RWPE1 (cell line): ENCODE measurements at regions not wholly inside any gene's neighbourhood (a gene's known extent, or its start where the extent isn't known, plus 50 kb on each side); places are given as distances from the start of the nearest gene placed in this dataset.

Experiments used
- CTCF ChIA-PET: fragments of 350-600 bp; sonication (Branson Sonifier 250); formaldehyde crosslinking; extraction: SDS; loops from one replicate; lab custom pipeline; 2021; lab: Yijun Ruan, JAX
- POLR2A ChIA-PET: fragments of 400-600 bp; formaldehyde crosslinking; extraction: SDS; loops from one replicate; lab custom pipeline; 2020; ENCODE audit warnings: antibody characterized with exemption; ENCODE audit not compliant: low non-redundant PET; lab: Yijun Ruan, JAX
- DNase-seq: peaks from one replicate; pipeline ENCODE4 v3.0.0; 2012; ENCODE audit warnings: low spot score
- H3K27ac ChIP-seq: fragments of 450-650 bp; 2 replicates; pipeline ENCODE4 v1.5.1; 2017
- TF ChIP-seq, protein P1 (sequence below): fragments of 450-650 bp; conservative IDR thresholded peaks from 2 replicates; pipeline ENCODE4 v1.5.1; 2017; ENCODE audit warnings: low read depth, mild to moderate bottlenecking

DNA sequence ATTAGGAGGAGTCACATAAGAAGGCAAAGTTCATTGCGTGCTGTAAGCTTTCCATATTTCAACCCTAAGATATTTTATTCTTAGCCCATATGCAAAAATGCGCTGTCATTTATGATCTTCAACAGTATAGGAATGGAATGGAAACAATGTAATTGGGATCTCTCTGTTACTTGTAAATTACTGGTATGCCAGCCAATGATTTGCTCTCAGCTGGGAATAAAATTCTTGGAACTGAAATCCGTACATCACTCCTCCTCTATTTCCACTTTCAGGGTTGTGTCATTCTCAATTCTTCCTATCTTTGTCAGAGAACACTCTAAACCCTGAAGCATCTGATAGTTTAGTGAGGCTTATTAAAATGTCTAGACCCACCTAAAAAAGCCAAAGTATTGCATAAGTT is 80.7 kb upstream of the STEAP4 start:
- no peak overlapping the region for H3K27ac ChIP-seq
- DNase-seq, result no peak
- POLR2A ChIA-PET, result no interaction called here
- TF ChIP-seq, protein P1, sequence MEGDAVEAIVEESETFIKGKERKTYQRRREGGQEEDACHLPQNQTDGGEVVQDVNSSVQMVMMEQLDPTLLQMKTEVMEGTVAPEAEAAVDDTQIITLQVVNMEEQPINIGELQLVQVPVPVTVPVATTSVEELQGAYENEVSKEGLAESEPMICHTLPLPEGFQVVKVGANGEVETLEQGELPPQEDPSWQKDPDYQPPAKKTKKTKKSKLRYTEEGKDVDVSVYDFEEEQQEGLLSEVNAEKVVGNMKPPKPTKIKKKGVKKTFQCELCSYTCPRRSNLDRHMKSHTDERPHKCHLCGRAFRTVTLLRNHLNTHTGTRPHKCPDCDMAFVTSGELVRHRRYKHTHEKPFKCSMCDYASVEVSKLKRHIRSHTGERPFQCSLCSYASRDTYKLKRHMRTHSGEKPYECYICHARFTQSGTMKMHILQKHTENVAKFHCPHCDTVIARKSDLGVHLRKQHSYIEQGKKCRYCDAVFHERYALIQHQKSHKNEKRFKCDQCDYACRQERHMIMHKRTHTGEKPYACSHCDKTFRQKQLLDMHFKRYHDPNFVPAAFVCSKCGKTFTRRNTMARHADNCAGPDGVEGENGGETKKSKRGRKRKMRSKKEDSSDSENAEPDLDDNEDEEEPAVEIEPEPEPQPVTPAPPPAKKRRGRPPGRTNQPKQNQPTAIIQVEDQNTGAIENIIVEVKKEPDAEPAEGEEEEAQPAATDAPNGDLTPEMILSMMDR, result no peak
- CTCF ChIA-PET, result no interaction called here

DNA sequence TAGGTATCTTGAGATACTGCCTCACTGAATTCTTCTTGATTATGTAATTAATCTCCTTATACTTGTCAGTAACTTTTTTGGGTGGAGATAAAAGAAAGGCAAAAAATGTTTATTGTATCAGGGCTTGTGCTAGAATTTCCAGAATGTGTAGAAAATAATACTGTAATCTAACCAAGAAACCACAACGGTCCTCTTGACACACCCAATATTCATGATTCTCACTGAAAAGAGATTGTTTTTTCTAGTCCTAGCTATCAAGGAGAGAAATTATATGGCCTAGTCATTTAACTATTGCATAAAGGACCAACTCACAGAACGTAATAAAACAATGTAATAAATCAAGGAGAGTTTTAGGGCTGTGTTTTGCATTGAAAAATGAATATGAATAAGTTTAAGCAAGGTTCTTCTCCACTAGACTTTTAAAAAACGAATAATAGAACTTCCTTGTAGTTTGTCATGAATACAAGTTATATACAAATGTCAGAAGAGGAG is 80.0 kb upstream of the STEAP4 start:
- ChIA-PET POLR2A (no interaction called here), CTCF (no interaction called here)
- TF ChIP-seq, protein P1, result no peak
- H3K27ac ChIP-seq, result no peak overlapping the region
- no peak for DNase-seq

DNA sequence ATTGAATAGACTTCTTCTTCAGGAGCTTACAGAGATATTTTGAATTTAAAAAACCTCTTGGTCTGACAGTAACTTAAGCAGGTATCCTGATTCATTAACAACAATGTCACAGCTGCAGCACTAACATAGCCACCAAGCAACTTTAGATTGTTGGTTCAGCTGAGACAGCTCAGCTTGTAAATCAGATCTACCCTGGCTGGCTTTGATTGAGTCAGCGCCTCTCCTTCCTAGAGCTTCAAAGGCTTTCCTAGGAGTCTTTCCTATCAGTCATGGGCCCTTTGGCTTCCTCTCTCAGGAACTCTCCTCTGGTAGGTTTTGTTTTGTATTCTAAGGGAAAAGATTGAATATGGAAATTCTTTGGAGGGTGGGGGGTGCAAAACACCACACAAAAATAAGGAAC is 70.7 kb upstream of the STEAP4 start:
- DNase-seq, result no peak
- H3K27ac ChIP-seq, result no peak overlapping the region
- POLR2A ChIA-PET, result no interaction called here
- CTCF ChIA-PET, result no interaction called here
- TF ChIP-seq, protein P1, result no peak

DNA sequence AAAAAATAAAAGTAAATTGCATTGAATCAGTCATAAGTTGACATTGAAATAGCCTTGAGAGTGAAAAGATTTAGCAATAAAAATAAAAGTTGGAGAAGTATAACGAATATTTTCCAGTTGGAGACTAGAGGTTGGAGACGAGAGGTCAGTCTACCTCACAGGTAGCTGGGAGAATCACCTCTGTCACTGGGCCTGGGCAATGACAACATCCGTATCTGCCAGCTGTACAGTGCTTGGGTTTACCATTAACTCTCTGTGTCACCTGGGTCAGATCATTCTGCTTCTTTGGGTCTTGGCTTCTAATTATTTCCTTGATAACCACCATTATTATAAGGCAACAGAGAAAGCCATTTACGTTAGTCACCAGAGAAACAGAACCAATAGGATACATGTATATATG is 62.0 kb upstream of the STEAP4 start:
- DNase-seq, result no peak
- ChIA-PET POLR2A (no interaction called here), CTCF (no interaction called here)
- TF ChIP-seq, protein P1, result no peak
- no peak overlapping the region for H3K27ac ChIP-seq

DNA sequence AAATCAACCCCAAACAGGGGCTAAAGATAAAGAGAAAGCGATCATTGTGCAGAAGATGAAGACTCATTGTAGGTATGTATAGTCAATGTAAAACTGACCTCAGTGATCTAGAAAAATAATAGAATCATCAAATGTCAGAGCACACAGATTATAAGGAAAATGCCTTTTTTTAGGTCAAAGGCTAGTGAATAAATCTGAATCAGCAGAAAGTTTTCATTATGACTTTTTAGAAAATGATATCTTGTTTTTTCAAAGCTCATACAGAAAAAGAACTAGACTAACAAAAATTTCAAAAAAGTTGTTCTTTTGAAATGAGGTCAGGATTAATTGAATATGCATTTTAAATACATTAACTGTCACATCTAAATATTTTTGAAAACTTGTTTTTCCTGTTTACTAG is 60.2 kb upstream of the STEAP4 start:
- H3K27ac ChIP-seq, result no peak overlapping the region
- ChIA-PET POLR2A (no interaction called here), CTCF (no interaction called here)
- TF ChIP-seq, protein P1, result no peak
- no peak for DNase-seq

DNA sequence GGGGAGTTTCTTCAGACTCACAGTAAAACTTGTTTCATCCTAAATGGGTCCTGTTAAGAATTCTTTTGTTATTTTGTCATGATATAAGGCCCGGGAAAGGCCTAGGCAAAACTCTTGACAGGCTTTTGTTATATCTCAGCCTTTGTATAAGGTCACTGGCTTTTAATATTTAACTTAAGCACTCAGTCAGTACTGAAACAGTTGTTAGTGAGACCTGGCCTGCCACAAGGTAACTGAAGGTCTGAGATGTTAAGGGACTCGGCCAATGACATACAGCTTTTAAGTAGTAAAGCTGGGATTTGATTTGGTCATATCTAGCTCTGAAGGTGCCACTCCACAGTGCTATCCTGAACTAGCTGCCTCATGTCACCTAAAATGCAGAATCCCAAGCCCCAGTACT is 57.2 kb upstream of the STEAP4 start:
- ChIA-PET POLR2A (no interaction called here), CTCF (interaction anchor here (0.5 kb wide), 1 partner anchor 913 kb away, joined by 4 read pairs; no protein-coding TSS in a partner anchor)
- TF ChIP-seq, protein P1, result no peak
- no peak for DNase-seq
- no peak overlapping the region for H3K27ac ChIP-seq
